HG03103 (cell line): ENCODE measurements at regions not wholly inside any gene's neighbourhood (a gene's known extent, or its start where the extent isn't known, plus 50 kb on each side); places are given as distances from the start of the nearest gene placed in this dataset.

Experiments
- ATAC-seq: cut with Tn5 transposase; IDR thresholded peaks from one replicate; pipeline ENCODE4 v1.9.1; 2021; ENCODE audit warnings: low read depth; ENCODE audit not compliant: unreplicated experiment

- ATAC-seq, result no peak
These were observed 222.6 kb upstream of the MARCKS start for GRCh38 chr6:113634352-113635163.

GRCh38 chr6:113635222-113635986, 221.7 kb upstream of the MARCKS start:
- ATAC-seq, result no peak

GRCh38 chr6:113636357-113636824, 220.8 kb upstream of the MARCKS start:
- ATAC-seq, result no peak

- no peak for ATAC-seq
These were observed 217.1 kb upstream of the MARCKS start for GRCh38 chr6:113640051-113640450.

- ATAC-seq, result no peak
These were observed 215.0 kb upstream of the MARCKS start for GRCh38 chr6:113642001-113642713.

- peak; percentile 88 for ATAC-seq
These were observed 214.3 kb upstream of the MARCKS start for GRCh38 chr6:113642714-113643406.

- no peak for ATAC-seq
These were observed 213.8 kb upstream of the MARCKS start for GRCh38 chr6:113643407-113643770.

- no peak for ATAC-seq
These were observed 212.1 kb upstream of the MARCKS start for GRCh38 chr6:113644861-113645575.

GRCh38 chr6:113645576-113645970, 211.6 kb upstream of the MARCKS start:
- no peak for ATAC-seq

GRCh38 chr6:113645986-113646385, 211.2 kb upstream of the MARCKS start:
- no peak for ATAC-seq

GRCh38 chr6:113646701-113647100, 210.4 kb upstream of the MARCKS start:
- ATAC-seq, result no peak

GRCh38 chr6:113647143-113647889, 209.8 kb upstream of the MARCKS start:
- no peak for ATAC-seq

GRCh38 chr6:113648698-113649097, 208.4 kb upstream of the MARCKS start:
- ATAC-seq, result no peak

GRCh38 chr6:113649276-113649675, 207.9 kb upstream of the MARCKS start:
- no peak for ATAC-seq

- ATAC-seq, result no peak
These were observed 207.1 kb upstream of the MARCKS start for GRCh38 chr6:113649880-113650609.

GRCh38 chr6:113650610-113650979, 206.6 kb upstream of the MARCKS start:
- no peak for ATAC-seq

GRCh38 chr6:113651120-113651519, 206.0 kb upstream of the MARCKS start:
- no peak for ATAC-seq

GRCh38 chr6:113651920-113652319, 205.2 kb upstream of the MARCKS start:
- ATAC-seq, result peak; percentile 43

- ATAC-seq, result no peak
These were observed 203.9 kb upstream of the MARCKS start for GRCh38 chr6:113653275-113653674.
